HTR-8/SVneo (cell line): ENCODE measurements at regions not wholly inside any gene's neighbourhood (a gene's known extent, or its start where the extent isn't known, plus 50 kb on each side); places are given as distances from the start of the nearest gene placed in this dataset.

Experiments
- DNase-seq: peaks from one replicate; pipeline ENCODE4 v3.0.0; 2011; ENCODE audit warnings: low spot score, mixed read lengths; ENCODE audit not compliant: insufficient read length
- FAIRE-seq: peaks from 2 replicates; lab custom pipeline; 2011; peaks lifted over from hg19 to GRCh38; lab: Jason Lieb, UNC

DNA sequence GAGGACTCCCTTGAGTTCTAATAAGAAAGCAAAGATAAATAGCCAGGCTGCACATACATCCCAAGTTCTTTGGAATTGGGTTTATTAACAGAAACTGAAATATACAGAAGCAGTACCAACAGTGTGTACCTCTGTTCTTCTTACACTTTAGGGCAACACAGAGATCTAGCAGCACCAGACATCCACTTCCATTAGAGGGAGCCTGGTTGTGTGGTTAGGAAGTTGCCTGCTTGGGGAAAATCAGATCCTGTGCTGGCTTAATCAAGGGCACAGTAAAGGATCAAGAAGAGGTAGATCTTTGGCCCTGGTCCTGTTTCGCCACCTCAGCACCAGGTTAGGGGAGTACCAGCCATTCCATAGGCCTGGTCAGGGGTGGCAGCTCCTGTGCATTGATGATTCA lies 231.1 kb upstream of the ARHGAP24 start:
- FAIRE-seq = no peak
- no peak for DNase-seq

- FAIRE-seq = no peak
- no peak for DNase-seq
These were observed 230.3 kb upstream of the ARHGAP24 start for GRCh38 chr4:85244638-85245037.

DNA sequence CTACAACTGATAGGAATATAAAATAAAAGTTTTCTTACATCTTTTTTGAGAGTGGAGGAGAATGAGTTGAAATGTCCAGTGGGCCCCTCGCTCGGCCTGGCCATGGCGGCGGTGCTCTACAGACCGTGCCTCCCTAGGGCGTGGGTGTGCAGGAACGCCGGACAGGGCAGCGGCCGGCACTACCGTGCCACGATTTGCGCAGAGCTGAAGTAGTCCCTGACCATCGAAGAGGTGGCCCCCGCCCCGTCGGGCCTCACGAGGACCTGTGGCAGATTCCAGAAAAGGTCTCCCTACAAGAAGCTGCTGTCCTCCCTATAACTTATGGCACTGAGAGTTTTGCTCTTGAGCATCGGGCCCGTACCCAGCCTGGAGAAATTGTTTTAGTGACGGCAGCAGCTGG lies 228.9 kb upstream of the ARHGAP24 start:
- FAIRE-seq (no peak), DNase-seq (no peak)

DNA sequence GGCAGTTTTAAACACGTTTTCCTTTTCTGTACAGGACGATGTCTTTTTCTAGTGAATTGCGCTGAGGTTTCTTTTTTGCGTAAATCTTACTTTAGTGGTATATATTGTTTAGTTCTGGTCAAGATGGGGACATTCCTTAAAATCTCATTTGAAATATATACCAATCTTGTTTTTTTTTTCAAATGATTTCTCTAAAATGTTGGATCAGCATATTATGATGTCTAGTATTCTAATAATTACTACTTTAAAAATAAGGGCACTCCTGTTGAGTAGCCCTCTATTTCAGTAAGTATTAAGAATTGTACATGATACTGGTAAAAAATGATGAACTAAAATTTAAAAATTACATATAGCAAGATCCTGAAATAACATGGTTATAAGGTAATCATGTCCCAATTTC lies 224.1 kb upstream of the ARHGAP24 start:
- FAIRE-seq = no peak
- no peak for DNase-seq

GRCh38 chr4:85257817-85258370 lies 217.1 kb upstream of the ARHGAP24 start:
- DNase-seq = no peak

DNA sequence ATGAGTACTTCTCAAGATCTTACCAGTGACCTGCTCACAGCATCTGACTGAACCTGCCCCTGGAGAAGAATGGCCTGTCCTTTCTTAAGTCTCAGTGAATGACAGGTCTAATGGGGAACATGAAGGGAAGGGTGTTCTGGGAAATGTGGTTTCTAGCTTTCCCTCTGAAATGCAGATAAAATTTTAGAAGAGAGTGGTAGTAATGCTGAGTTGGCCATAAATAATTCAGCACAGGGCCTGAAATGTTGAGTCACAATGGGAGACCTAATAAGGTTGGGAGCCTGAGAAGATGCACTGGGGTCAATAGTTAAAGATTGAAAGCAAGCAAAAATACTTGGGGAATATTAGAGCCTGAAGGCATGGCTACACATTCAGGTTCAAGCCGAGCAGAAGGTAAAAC lies 214.9 kb upstream of the ARHGAP24 start:
- no peak for DNase-seq
- FAIRE-seq = no peak

More at GRCh38 chr4:85257817-85258370, 217.1 kb upstream of the ARHGAP24 start:
- FAIRE-seq = no peak

GRCh38 chr4:85265234-85265633 lies 209.7 kb upstream of the ARHGAP24 start:
- FAIRE-seq (no peak), DNase-seq (no peak)

DNA sequence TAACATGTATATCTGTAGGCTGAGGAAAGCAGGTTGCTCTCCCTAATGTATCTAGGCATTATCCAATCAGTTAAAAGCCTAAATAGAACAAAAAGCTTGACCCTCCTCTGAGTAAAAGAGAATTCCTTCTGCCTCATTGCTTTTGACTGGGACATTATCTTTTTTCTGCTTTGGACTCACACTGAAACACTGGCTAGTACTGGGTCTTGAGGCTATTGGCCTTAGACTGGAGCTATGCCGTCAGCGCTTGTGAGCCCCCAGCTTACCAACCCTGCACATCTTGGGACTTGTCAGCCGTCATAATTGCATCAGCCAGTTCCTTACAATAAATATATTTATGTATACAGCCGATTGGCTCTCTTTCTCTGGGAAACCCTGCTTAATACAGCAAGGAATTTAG lies 206.8 kb upstream of the ARHGAP24 start:
- DNase-seq (no peak), FAIRE-seq (no peak)

DNA sequence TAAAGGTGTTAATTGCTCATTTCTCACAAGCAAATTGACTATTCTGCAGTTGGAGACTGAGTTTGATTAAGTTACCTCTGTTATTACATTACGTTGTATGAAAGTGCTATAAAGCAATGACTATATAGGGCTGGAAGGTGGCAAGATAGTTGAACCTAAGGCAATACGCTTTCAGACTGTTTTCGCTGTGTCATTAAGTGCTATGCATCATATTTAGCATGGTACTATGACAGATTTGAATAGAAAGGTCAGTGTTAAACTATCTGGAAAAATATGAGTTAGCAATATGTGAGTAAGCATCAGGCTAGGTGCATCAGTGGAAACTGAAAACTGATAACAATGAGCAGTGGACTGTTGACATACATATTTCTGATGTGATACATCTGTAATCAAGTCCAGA lies 206.0 kb upstream of the ARHGAP24 start:
- DNase-seq (no peak), FAIRE-seq (no peak)

DNA sequence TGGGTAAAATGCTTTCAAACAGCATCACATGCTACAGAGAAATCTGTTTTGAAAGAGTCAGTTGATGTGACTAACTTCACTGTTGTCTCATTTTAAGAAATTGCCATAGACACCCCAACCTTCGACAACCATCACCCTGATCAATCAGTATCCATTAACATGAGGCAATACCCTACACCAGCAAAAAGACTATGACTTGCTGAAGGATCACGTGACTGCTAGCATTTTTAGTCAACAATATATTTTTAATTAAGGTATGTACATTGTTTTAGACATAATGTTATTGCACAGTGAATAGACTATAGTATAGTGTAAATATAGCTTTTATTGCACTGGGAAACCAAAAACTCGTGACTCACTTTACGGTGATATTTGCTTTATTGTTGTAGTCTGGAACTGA lies 200.0 kb upstream of the ARHGAP24 start:
- FAIRE-seq = no peak

DNA sequence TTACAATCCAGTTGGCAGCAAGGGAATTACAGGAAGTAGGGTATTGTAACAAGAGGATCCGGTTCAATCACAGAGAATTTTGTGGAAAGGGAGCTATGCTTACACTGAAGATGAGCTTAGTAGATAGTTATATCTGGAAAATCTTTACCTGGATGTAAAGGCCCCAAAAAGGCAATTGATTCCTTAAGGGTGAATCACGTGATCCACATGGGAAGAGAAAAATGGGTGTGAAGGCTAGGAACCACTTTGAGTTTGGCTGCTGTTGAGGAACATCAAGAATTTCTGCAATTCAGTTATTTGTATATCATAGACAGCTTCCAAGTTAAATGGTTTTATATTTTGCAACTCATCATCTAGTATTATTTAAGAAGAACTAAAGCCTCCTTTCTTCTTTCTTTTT lies 194.0 kb upstream of the ARHGAP24 start:
- DNase-seq (no peak), FAIRE-seq (no peak)

More for the DNA sequence above, 200.0 kb upstream of the ARHGAP24 start:
- no peak for DNase-seq

DNA sequence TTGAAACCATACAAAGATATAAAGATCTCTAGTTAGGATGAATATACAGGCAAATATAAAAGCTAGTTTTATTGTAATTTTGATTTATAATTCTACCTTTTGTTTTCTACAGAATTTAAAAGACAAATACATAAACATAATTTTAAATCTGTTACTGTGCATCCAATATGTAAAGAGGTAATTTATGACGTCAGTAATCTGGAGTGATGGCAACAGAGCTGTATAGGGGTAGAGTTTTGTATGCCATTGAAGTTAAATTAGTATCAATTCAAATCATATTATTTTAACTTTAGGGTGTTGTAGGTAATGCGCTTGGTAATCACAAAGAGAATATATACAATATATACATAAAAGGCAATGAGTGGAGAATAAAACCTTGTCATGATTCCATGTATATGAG lies 183.7 kb upstream of the ARHGAP24 start:
- no peak for DNase-seq
- no peak for FAIRE-seq

GRCh38 chr4:85298037-85298436 lies 176.9 kb upstream of the ARHGAP24 start:
- DNase-seq (no peak), FAIRE-seq (no peak)

DNA sequence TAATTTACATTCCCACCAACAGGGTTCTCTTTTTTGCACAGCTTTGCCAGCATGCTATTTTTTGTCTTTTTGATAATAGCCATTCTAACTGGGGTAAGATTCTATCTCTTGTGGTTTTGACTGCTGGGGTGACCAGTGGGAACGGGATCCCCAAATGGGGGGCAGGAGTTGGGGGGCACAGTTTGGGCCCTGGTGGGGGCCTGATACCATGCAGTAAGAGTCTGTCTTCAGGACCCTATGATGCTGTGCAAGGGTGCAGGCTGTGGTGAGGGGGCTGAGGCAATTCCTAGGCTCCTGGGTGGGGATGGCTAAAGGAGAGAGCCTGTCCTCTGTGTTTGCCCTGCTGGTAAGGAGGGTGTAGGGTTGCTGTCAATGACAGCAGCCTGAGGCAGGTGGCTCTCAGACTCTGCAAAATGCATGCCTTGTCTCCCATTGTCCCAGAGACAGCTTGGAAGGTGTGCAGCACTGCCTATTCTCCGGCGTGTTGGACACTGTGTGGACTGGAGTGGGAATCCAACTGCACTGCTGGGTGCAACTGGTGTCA lies 172.7 kb upstream of the ARHGAP24 start:
- FAIRE-seq = no peak
- DNase-seq = no peak

- no peak for FAIRE-seq
These were observed 172.2 kb upstream of the ARHGAP24 start for GRCh38 chr4:85302756-85303155.

DNA sequence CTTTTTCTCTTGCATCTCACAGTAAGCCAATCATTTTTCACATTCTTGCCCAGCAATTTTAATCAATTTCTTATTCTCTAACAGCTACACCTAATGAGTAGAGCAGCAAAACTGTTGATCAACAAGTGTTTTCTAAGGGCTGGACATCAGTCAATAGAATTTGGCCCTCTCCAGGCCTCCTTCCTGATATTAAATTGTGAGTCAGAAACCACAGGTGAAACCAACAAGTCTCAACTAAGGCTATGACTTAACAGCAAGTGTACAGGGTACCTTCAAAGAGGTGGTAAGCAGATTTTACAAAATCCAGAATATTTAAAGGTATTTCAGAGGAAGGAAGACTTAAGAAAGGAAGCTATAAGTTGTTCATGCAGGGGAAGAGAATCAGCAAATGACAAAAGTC lies 156.5 kb upstream of the ARHGAP24 start:
- DNase-seq (no peak), FAIRE-seq (no peak)

More at GRCh38 chr4:85302756-85303155, 172.2 kb upstream of the ARHGAP24 start:
- no peak for DNase-seq

- FAIRE-seq = no peak
- DNase-seq = no peak
These were observed 116.1 kb upstream of the ARHGAP24 start for GRCh38 chr4:85358831-85359230.

DNA sequence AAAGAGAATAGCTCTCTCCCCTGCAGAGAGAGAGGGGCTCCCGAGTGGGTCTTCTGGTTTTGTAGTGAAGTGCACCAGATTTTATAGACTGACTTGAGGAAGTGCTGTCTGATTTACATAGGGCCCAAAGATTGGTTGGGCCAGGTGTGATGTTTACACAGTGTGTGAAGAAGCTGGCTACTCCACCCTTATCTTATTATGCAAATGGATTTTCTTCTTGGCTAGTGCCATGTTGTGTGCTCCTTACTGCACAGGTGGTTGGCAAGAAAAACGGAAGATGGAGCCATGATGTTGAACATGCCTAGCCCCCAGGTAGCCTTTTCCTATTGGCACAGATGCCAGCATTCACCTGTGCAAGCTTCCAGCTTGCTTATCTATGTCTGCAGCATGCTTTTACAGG lies 112.4 kb upstream of the ARHGAP24 start:
- DNase-seq (no peak), FAIRE-seq (no peak)

- FAIRE-seq = no peak
- no peak for DNase-seq
These were observed 107.1 kb upstream of the ARHGAP24 start for GRCh38 chr4:85367815-85368214.

GRCh38 chr4:85368240-85368639 lies 106.7 kb upstream of the ARHGAP24 start:
- no peak for DNase-seq
- FAIRE-seq = no peak

- FAIRE-seq (no peak), DNase-seq (no peak)
These were observed 106.0 kb upstream of the ARHGAP24 start for GRCh38 chr4:85368932-85369331.

DNA sequence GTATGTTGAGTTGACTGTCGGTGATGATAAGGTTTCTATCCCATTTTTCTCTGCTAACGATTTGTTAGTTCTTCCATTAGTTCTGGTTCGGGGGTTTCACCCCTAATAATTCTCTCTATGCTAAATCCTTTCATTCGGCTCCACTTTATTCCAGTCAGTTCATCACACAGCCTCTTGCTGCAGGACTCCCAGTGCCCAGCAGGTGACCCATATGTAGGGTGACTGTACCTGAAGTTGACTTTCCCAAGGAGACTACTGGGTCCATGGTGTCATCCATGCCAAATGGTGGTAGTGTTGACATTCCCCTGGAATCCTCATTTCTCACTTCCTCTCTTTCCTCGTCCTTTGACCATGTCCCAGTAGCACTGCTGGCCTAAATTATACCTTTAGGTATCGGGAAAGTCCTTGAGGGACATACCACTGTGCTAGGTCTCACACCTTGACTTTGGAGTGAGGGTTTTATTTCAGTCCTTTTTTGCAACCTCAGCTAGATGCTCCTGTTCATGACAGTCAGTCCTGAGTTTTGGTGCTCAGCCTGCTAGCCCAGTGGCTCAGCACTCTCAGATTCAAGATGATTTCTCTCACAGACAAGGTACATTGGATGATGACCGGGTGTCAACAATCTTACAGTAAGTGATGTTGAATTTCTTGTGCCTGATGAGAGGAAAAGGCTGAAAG lies 105.1 kb upstream of the ARHGAP24 start:
- DNase-seq (no peak), FAIRE-seq (peak; percentile 13)
